Prostate gland (tissue), 2 donors: ENCODE measurements at regions not wholly inside any gene's neighbourhood (a gene's known extent, or its start where the extent isn't known, plus 50 kb on each side); places are given as distances from the start of the nearest gene placed in this dataset.

Source experiments
- CTCF ChIP-seq, 4 experiments: fragments of 200-600 bp in 2 of 4; fragments of 450-650 bp in 2 of 4; sonication (generic) in 2 of 4; IDR thresholded peaks; 1 replicate in 3 of 4; 2 replicates in 1 of 4; pipeline ENCODE4 v1.5.1; 2016 to 2019; ENCODE audit warnings: antibody characterized with exemption in 4 of 4, mild to moderate bottlenecking in 2 of 4, moderate library complexity in 2 of 4
- POLR2A ChIP-seq: fragments of 450-650 bp; IDR thresholded peaks from one replicate; pipeline ENCODE4 v1.6.1; 2016; ENCODE audit warnings: antibody characterized with exemption, mild to moderate bottlenecking
- POLR2AphosphoS5 ChIP-seq: sonication (generic); formaldehyde crosslinking; IDR thresholded peaks from one replicate; pipeline ENCODE4 v1.6.1; 2017; ENCODE audit warnings: antibody characterized with exemption

- TF ChIP-seq CTCF (IDR thresholded peaks at IDR 0.05) (no peak), POLR2AphosphoS5 (no peak), POLR2A (no peak)
Observed at GRCh38 chr7:124179641-124180040, 146.8 kb upstream of the TMEM229A start.
